AG04450 (cell line): ENCODE measurements at regions not wholly inside any gene's neighbourhood (a gene's known extent, or its start where the extent isn't known, plus 50 kb on each side); places are given as distances from the start of the nearest gene placed in this dataset.
A peak's percentile ranks its signal among the peaks of the same experiment; 100 is the strongest.

Experiments
- CTCF ChIA-PET: fragments of 300-600, 350-600 bp; formaldehyde crosslinking; extraction: SDS; loops from one replicate; lab custom pipeline; 2022; ENCODE audit warnings: antibody characterized with exemption, inconsistent platforms; lab: Charles Lee
- POLR2A ChIA-PET: fragments of 350-600 bp; formaldehyde crosslinking; extraction: SDS; loops from one replicate; lab custom pipeline; 2021; ENCODE audit warnings: antibody characterized with exemption, inconsistent platforms; lab: Yijun Ruan, JAX
- DNase-seq: peaks from one replicate; pipeline ENCODE4 v3.0.0-alpha.2; 2011; ENCODE audit warnings: low read depth, low spot score
- H3K27ac ChIP-seq: one replicate; pipeline ENCODE4 v1.5.1; 2012; ENCODE audit warnings: low read depth, low read length, control low read depth
- H3K27me3 ChIP-seq: one replicate; pipeline ENCODE4 v1.6.0; 2012; ENCODE audit warnings: low read length; ENCODE audit not compliant: control insufficient read depth, insufficient read depth
- H3K4me3 ChIP-seq: 2 replicates; pipeline ENCODE4 v1.5.1; 2011; ENCODE audit warnings: mild to moderate bottlenecking, low read depth, low read length, control low read depth
- H3K9me3 ChIP-seq: 2 replicates; pipeline ENCODE4 v1.5.1; 2012; ENCODE audit warnings: low read length; ENCODE audit not compliant: control insufficient read depth, insufficient read depth
- TF ChIP-seq, protein P1 (sequence below): IDR thresholded peaks from 2 replicates; pipeline ENCODE4 v1.5.1; 2011; ENCODE audit warnings: low read depth, low read length, control low read depth, inconsistent platforms

DNA sequence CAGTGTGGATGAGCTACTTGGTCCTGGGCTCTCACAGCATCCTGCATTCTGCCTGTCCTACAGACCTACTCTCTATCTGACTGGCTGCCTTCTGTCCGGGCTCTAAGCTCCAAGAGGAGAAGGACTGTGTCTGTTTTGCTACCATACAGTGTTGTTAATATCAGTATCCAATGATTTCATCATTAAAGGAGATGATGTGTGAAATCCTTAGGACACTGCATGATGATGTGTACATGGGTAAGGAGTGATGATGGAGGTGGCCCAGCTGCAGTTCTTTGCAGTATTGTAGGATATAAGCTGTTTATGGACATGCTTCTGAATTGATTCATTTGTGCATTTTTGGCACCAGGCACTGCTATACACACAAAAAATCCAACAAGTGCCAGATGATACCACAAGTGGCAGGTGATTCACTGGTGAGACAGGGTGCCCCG is 536.9 kb upstream of the CDH11 start:
- Histone ChIP-seq H3K27me3 (peaks cover 4% of the 10 kb centered on the region), H3K9me3 (no peaks in the 10 kb centered on the region; the same call in 1 of the 2 replicates), H3K27ac (peak overlapping the region; percentile 65), H3K4me3 (no peak overlapping the region)
- peak; percentile 38 for DNase-seq
- TF ChIP-seq, protein P1, sequence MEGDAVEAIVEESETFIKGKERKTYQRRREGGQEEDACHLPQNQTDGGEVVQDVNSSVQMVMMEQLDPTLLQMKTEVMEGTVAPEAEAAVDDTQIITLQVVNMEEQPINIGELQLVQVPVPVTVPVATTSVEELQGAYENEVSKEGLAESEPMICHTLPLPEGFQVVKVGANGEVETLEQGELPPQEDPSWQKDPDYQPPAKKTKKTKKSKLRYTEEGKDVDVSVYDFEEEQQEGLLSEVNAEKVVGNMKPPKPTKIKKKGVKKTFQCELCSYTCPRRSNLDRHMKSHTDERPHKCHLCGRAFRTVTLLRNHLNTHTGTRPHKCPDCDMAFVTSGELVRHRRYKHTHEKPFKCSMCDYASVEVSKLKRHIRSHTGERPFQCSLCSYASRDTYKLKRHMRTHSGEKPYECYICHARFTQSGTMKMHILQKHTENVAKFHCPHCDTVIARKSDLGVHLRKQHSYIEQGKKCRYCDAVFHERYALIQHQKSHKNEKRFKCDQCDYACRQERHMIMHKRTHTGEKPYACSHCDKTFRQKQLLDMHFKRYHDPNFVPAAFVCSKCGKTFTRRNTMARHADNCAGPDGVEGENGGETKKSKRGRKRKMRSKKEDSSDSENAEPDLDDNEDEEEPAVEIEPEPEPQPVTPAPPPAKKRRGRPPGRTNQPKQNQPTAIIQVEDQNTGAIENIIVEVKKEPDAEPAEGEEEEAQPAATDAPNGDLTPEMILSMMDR: no peak
- ChIA-PET POLR2A (interaction anchor here (1.0 kb wide), 1 partner anchor 494 kb away, joined by 4 read pairs; no protein-coding TSS in a partner anchor), CTCF (no interaction called here)

DNA sequence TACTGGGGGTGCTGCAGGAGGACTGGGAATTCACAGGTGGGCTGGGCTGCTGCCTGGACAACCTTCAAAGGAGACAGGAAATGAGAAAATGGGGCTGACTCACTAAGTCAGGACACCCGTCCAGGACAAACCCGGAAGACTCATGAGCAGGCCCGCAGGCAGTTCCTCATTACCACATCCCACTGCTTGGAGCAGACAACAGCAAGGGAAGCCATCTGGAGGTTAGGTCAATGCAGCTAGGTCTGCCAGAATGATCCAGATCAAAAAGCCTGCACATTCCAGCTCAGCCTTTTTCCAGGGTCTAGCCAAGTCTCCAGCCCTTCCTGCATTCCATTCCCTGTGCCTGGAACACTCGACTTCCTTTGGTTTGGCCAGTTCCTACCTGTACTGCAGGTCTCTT is 536.5 kb upstream of the CDH11 start:
- CTCF ChIA-PET: no interaction called here
- H3K4me3 ChIP-seq: no peak overlapping the region
- peak overlapping the region; percentile 65 for H3K27ac ChIP-seq
- POLR2A ChIA-PET: interaction anchor here (1.0 kb wide), 1 partner anchor 495 kb away, joined by 4 read pairs; no protein-coding TSS in a partner anchor
- DNase-seq: peak; percentile 44
- peaks cover 4% of the 10 kb centered on the region for H3K27me3 ChIP-seq
- TF ChIP-seq, protein P1: no peak
- H3K9me3 ChIP-seq: no peaks in the 10 kb centered on the region; the same call in 1 of the 2 replicates

DNA sequence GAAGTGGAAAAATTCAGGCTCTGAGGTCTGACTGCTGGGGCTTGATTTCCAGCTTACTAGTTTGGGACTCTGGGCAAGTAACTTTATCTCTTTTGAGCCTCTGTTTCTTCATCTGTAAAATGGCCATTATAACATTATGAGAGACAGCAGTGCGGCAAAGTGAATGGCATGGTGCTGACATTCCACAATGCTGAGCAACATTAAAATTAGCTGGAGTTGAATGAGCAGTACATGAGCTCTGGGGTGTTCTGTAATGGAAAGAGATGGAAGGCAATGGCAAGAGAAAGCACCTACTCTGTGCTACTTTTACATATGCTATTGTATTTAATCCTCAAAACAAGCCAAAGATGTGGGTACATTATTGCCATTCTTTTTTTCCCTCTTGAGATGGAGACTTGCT is 535.7 kb upstream of the CDH11 start:
- Histone ChIP-seq H3K27me3 (peaks cover 10% of the 10 kb centered on the region), H3K4me3 (no peak overlapping the region), H3K27ac (no peak overlapping the region), H3K9me3 (no peaks in the 10 kb centered on the region; the same call in 1 of the 2 replicates)
- TF ChIP-seq, protein P1: no peak
- CTCF ChIA-PET: interaction anchor here (0.5 kb wide), 1 partner anchor 548 kb away, joined by 6 read pairs; no protein-coding TSS in a partner anchor
- POLR2A ChIA-PET: no interaction called here
- no peak for DNase-seq

DNA sequence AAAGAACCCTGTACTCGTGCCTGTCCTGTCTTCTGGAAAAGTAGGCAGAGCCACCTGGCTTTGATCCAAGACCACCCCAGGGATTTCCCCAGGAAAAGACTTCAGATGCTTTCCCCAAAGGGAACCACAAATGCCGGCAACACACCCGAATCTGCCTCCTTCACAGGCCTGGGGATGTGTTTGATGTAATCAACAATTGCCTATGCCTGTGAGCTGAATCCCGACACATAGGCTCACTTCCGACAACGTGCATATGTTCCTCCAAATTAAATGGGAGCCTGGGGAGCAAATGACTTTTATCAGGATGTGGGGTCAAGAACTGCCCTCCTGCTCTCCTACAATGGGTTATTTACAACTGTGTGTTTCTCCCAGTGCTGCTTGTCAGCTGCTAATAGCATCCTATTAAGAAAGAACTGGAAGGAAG is 535.2 kb upstream of the CDH11 start:
- ChIA-PET CTCF (no interaction called here), POLR2A (no interaction called here)
- TF ChIP-seq, protein P1: no peak
- H3K9me3 ChIP-seq: no peaks in the 10 kb centered on the region
- H3K27ac ChIP-seq: no peak overlapping the region
- no peak overlapping the region for H3K4me3 ChIP-seq
- no peak for DNase-seq
- peaks cover 12% of the 10 kb centered on the region for H3K27me3 ChIP-seq

DNA sequence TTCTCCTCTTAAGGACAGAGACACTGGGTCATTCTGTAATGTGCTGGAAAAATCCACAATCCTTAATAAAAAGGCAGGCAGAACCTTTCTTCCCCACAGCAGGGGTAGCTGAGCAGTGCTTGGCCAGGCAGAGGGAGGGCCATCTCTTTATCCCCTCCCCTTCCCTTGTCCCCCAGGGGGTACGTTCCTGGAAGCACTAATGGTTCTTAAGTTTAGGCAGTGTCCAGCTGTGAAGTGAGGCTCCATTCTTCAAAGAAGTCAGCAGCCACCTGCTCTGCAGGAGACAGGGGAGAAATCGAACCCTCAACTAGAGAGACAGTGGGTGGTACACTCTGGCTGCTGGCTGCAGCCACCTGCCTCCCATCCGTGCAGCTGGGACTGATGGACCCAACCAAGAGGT is 533.9 kb upstream of the CDH11 start:
- H3K27me3 ChIP-seq: peaks cover 20% of the 10 kb centered on the region
- no peaks in the 10 kb centered on the region for H3K9me3 ChIP-seq
- TF ChIP-seq, protein P1: no peak
- CTCF ChIA-PET: no interaction called here
- no peak overlapping the region for H3K27ac ChIP-seq
- no peak overlapping the region for H3K4me3 ChIP-seq
- POLR2A ChIA-PET: no interaction called here
- no peak for DNase-seq
